ENCODE measurements at regions not wholly inside any gene's neighbourhood (a gene's known extent, or its start where the extent isn't known, plus 50 kb on each side); places are given as distances from the start of the nearest gene placed in this dataset.
A peak's percentile ranks its signal among the peaks of the same experiment; 100 is the strongest.

DNA sequence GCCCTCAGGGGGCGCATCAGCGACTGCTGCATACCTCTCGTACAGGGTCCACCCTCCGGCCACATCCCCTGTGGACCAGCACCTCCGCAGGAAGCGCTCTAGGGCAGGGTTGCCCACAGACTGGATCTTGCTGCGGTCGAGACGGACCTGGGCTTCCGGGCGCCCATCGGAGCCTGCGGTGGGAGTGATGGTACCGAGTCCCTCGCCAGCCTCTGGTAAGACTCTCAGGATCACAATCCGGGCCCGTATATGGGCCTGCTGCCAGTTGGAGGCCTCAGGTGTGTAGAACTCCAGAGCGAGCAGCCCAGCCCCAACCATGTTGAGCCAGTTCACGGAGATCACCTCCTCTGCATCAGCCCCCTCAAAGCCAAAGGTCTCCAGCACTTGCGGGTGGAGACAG is 323.0 kb downstream of the ANXA1 start:
- ATAC-seq (peak; percentile 21), DNase-seq (no peak)
- no peaks in the 10 kb centered on the region for H3K9me3 ChIP-seq
- no peaks in the 10 kb centered on the region for H3K36me3 ChIP-seq
- H3K4me3 ChIP-seq: no peak overlapping the region
- TF ChIP-seq, protein P1, sequence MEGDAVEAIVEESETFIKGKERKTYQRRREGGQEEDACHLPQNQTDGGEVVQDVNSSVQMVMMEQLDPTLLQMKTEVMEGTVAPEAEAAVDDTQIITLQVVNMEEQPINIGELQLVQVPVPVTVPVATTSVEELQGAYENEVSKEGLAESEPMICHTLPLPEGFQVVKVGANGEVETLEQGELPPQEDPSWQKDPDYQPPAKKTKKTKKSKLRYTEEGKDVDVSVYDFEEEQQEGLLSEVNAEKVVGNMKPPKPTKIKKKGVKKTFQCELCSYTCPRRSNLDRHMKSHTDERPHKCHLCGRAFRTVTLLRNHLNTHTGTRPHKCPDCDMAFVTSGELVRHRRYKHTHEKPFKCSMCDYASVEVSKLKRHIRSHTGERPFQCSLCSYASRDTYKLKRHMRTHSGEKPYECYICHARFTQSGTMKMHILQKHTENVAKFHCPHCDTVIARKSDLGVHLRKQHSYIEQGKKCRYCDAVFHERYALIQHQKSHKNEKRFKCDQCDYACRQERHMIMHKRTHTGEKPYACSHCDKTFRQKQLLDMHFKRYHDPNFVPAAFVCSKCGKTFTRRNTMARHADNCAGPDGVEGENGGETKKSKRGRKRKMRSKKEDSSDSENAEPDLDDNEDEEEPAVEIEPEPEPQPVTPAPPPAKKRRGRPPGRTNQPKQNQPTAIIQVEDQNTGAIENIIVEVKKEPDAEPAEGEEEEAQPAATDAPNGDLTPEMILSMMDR (IDR thresholded peaks at IDR 0.05): no peak
- H3K27me3 ChIP-seq: no peaks in the 10 kb centered on the region
- intact Hi-C loops (cut with DNase I): no loop called here
- no peak overlapping the region for H3K27ac ChIP-seq
- no peaks in the 10 kb centered on the region for H3K4me1 ChIP-seq

DNA sequence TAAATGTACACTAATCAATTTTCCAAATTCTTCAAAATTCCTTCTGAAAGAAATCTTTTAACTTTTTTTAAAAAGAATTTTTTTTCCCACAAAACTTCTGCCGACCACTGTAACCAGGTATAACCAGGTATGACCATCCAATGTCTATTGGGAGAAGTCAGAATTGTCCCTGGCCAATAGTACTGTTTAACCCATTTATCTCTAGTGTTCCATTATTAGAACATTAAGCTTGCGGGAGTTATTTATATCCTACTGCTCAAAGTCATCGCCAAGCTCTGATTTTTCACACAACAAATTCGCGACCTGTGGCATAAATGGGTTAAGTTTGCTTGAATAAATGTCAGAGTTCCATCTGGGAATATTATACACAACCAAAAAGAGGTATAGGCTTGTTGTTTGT is 343.2 kb downstream of the ANXA1 start:
- Histone ChIP-seq H3K4me1 (no peaks in the 10 kb centered on the region), H3K36me3 (no peaks in the 10 kb centered on the region), H3K27ac (no peak overlapping the region), H3K27me3 (no peaks in the 10 kb centered on the region), H3K9me3 (peaks cover 7% of the 10 kb centered on the region), H3K4me3 (no peak overlapping the region)
- TF ChIP-seq, protein P1 (IDR thresholded peaks at IDR 0.05): no peak
- intact Hi-C loops (cut with DNase I): no loop called here
- ATAC-seq (no peak), DNase-seq (no peak)

DNA sequence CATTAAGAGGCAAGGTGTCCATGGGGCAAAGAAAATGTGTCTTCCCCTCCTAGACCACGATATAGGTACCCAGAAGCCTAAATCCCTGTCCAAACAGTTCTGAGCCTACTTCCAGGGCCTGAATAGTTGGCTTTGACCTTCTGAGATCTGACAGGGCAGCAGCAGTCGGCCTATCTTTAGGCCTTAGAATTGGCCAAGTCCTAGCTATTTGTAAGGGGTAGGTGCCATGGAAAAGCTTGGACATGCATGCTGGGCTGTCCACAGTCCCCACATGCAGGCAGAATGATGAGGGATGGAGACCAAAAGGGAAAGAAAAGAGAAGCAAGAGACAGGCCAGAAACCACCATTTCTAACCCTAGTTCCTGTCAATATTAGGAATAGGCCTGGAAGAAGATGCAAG is 346.1 kb downstream of the ANXA1 start:
- TF ChIP-seq, protein P1 (IDR thresholded peaks at IDR 0.05): no peak
- no peaks in the 10 kb centered on the region for H3K36me3 ChIP-seq
- no peaks in the 10 kb centered on the region for H3K4me1 ChIP-seq
- H3K4me3 ChIP-seq: no peak overlapping the region
- DNase-seq: no peak
- H3K27me3 ChIP-seq: no peaks in the 10 kb centered on the region
- no peak overlapping the region for H3K27ac ChIP-seq
- H3K9me3 ChIP-seq: peaks cover 7% of the 10 kb centered on the region
- intact Hi-C loops (cut with DNase I): no loop called here
- no peak for ATAC-seq

DNA sequence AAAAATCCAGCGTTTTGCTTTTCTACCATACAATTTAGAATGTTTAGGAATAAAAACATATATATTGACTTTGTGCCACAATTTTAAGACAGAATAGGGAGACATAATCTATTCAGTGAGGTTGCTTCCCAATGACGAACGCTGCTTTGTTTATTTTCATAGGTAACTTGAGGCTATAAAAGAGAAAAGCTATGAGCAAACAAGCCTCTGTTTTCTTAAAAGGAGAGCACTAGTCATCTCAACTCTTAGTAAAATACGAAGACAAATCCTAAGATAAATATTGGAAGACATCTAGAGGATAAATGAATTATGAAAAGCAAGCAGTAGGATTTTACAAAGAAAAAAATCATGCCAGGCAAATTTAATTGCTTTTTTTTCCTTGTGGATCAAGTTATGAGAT is 363.6 kb downstream of the ANXA1 start:
- TF ChIP-seq, protein P1 (IDR thresholded peaks at IDR 0.05): no peak
- Histone ChIP-seq H3K27ac (no peak overlapping the region), H3K36me3 (no peaks in the 10 kb centered on the region), H3K9me3 (no peaks in the 10 kb centered on the region), H3K4me1 (no peaks in the 10 kb centered on the region), H3K4me3 (no peak overlapping the region), H3K27me3 (no peaks in the 10 kb centered on the region)
- DNase-seq: no peak
- ATAC-seq: no peak
- intact Hi-C loops (cut with DNase I): no loop called here

DNA sequence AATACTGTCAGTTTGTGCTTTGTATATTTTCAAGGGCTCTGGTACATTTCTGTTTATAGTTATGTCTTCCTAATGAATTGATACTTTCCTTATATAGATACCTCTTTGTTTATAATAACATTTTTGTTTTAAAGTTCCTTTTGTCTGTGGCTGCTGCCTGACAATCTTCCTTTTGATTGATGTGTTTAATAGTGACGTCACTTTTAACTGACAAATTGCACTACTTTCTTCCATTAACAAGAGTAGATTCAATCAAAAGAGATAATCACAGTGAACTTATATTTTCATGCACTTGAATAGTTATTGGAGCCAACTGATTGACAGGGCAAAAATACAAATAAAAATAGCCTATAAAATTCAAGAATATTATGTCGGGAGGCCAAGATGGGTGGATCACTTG is 371.7 kb downstream of the ANXA1 start:
- Histone ChIP-seq H3K36me3 (no peaks in the 10 kb centered on the region), H3K27me3 (no peaks in the 10 kb centered on the region), H3K27ac (no peak overlapping the region), H3K4me3 (no peak overlapping the region), H3K9me3 (no peaks in the 10 kb centered on the region), H3K4me1 (no peaks in the 10 kb centered on the region)
- DNase-seq (no peak), ATAC-seq (no peak)
- TF ChIP-seq, protein P1 (IDR thresholded peaks at IDR 0.05): no peak
- intact Hi-C loops (cut with DNase I): no loop called here

DNA sequence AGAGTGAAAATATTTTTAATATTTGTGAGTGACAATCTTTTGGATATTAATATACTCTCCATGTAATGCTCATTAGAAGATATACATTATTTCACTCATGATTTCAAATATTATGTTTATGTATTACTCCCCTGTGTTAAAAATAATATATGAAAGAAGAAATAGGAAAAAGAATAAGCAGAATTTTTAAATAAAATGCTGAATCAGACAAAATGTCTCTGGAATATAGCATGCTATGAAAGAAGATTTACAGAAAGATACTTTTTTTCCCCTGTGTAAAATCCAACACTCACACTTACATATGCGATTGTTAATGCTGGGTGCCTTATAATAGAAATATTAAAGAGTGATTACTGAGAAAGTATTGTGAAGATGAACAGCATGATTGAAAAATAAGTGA is 373.7 kb downstream of the ANXA1 start:
- ATAC-seq (no peak), DNase-seq (no peak)
- H3K4me3 ChIP-seq: no peak overlapping the region
- H3K27ac ChIP-seq: no peak overlapping the region
- intact Hi-C loops (cut with DNase I): no loop called here
- TF ChIP-seq, protein P1 (IDR thresholded peaks at IDR 0.05): no peak
- H3K4me1 ChIP-seq: no peaks in the 10 kb centered on the region
- no peaks in the 10 kb centered on the region for H3K9me3 ChIP-seq
- H3K27me3 ChIP-seq: no peaks in the 10 kb centered on the region
- no peaks in the 10 kb centered on the region for H3K36me3 ChIP-seq
